NCI-H524 treated with DMSO at 0.1 percent for 48 hours (cell line): ENCODE measurements at regions not wholly inside any gene's neighbourhood (a gene's known extent, or its start where the extent isn't known, plus 50 kb on each side); places are given as distances from the start of the nearest gene placed in this dataset.

Experiments used
- DNase-seq: peaks from one replicate; lab custom pipeline; 2025; lab: John Stamatoyannopoulos, UW

GRCh38 chr21:25139414-25139813 lies 467.9 kb downstream of the MRPL39 start:
- DNase-seq, result no peak

- DNase-seq, result no peak
Observed at GRCh38 chr21:25133939-25134338, 473.3 kb downstream of the MRPL39 start.

GRCh38 chr21:25127811-25128210 lies 479.5 kb downstream of the MRPL39 start:
- DNase-seq, result no peak

- no peak for DNase-seq
Observed at GRCh38 chr21:25127007-25127406, 480.3 kb downstream of the MRPL39 start.

GRCh38 chr21:25126564-25126963 lies 480.7 kb downstream of the MRPL39 start:
- no peak for DNase-seq

GRCh38 chr21:25118648-25119047 lies 488.6 kb downstream of the MRPL39 start:
- no peak for DNase-seq

GRCh38 chr21:25115021-25115420 lies 492.3 kb downstream of the MRPL39 start:
- DNase-seq, result no peak

- no peak for DNase-seq
Observed at GRCh38 chr21:25107708-25108107, 499.6 kb downstream of the MRPL39 start.

- DNase-seq, result no peak
Observed at GRCh38 chr21:25103500-25104207, 503.6 kb downstream of the MRPL39 start.

GRCh38 chr21:25097648-25098047 lies 509.6 kb downstream of the MRPL39 start:
- no peak for DNase-seq

- DNase-seq, result no peak
Observed at GRCh38 chr21:25094695-25095094, 512.6 kb downstream of the MRPL39 start.

- DNase-seq, result no peak
Observed at GRCh38 chr21:25092441-25093011, 514.8 kb downstream of the MRPL39 start.

- DNase-seq, result no peak
Observed at GRCh38 chr21:25081096-25081495, 526.2 kb downstream of the MRPL39 start.

- DNase-seq, result no peak
Observed at GRCh38 chr21:25080661-25081060, 526.6 kb downstream of the MRPL39 start.

- DNase-seq, result peak; percentile 41
Observed at GRCh38 chr21:25080141-25080540, 527.1 kb downstream of the MRPL39 start.

- peak; percentile 89 for DNase-seq
Observed at GRCh38 chr21:25079053-25079452, 528.2 kb downstream of the MRPL39 start.

GRCh38 chr21:25062061-25062460 lies 545.2 kb downstream of the MRPL39 start:
- no peak for DNase-seq

- no peak for DNase-seq
Observed at GRCh38 chr21:25054689-25055088, 552.6 kb downstream of the MRPL39 start.

- DNase-seq, result no peak
Observed at GRCh38 chr21:25039461-25040380, 567.6 kb downstream of the MRPL39 start.

GRCh38 chr21:25036775-25037174 lies 570.5 kb downstream of the MRPL39 start:
- DNase-seq, result no peak

- no peak for DNase-seq
Observed at GRCh38 chr21:25031750-25032149, 575.5 kb downstream of the MRPL39 start.

- DNase-seq, result no peak
Observed at GRCh38 chr21:25029580-25029979, 577.7 kb downstream of the MRPL39 start.

- no peak for DNase-seq
Observed at GRCh38 chr21:25025596-25025995, 581.7 kb downstream of the MRPL39 start.
